Brain microvascular endothelial cell (primary cell): ENCODE measurements at regions not wholly inside any gene's neighbourhood (a gene's known extent, or its start where the extent isn't known, plus 50 kb on each side); places are given as distances from the start of the nearest gene placed in this dataset.

Experiments
- DNase-seq: peaks from one replicate; pipeline ENCODE4 v3.0.0-alpha.2; 2020
- H3K27ac ChIP-seq: fragments of 250-450 bp; sonication (Bioruptor Pico); 2 replicates; pipeline ENCODE4 v1.5.1; 2020; ENCODE audit warnings: mild to moderate bottlenecking, moderate library complexity
- H3K27me3 ChIP-seq: fragments of 250-450 bp; sonication (Bioruptor Pico); replicated peaks from 2 replicates; pipeline ENCODE4 v1.5.1; 2020; ENCODE audit warnings: mild to moderate bottlenecking
- H3K36me3 ChIP-seq: fragments of 250-450 bp; sonication (Bioruptor Pico); replicated peaks from 2 replicates; pipeline ENCODE4 v1.5.1; 2020; ENCODE audit warnings: mild to moderate bottlenecking
- H3K4me3 ChIP-seq: 2 replicates; pipeline ENCODE4 v1.5.1; 2011; ENCODE audit warnings: low read depth, mild to moderate bottlenecking, control low read depth, low read length, moderate library complexity
- CTCF ChIP-seq: IDR thresholded peaks from 2 replicates; pipeline ENCODE4 v1.5.1; 2011; ENCODE audit warnings: low read depth, mild to moderate bottlenecking, moderate library complexity, low read length, control low read depth, inconsistent platforms; ENCODE audit errors: missing control alignments
- in situ Hi-C: cut with HindIII; loops from 2 replicates; pipeline ENCODE4 v1.10.0; 2017; ENCODE audit warnings: low sequenced_read_pairs, low pct_ligation_motif_present

- TF ChIP-seq CTCF = no peak
- no peaks in the 10 kb centered on the region for H3K27me3 ChIP-seq
- H3K4me3 ChIP-seq = no peak overlapping the region
- no peak overlapping the region for H3K27ac ChIP-seq
- no peaks in the 10 kb centered on the region for H3K36me3 ChIP-seq
- in situ Hi-C loops = no loop called here
- DNase-seq = no peak
These were observed 441.7 kb downstream of the ARAP2 start for GRCh38 chr4:35802644-35803043.

GRCh38 chr4:35818520-35818919 is 425.8 kb downstream of the ARAP2 start:
- Histone ChIP-seq H3K27me3 (no peaks in the 10 kb centered on the region), H3K4me3 (no peak overlapping the region), H3K36me3 (no peaks in the 10 kb centered on the region), H3K27ac (no peak overlapping the region)
- no peak for DNase-seq
- in situ Hi-C loops = no loop called here
- no peak for TF ChIP-seq CTCF

GRCh38 chr4:35820003-35820402 is 424.3 kb downstream of the ARAP2 start:
- Histone ChIP-seq H3K27me3 (no peaks in the 10 kb centered on the region), H3K27ac (no peak overlapping the region), H3K36me3 (no peaks in the 10 kb centered on the region), H3K4me3 (no peak overlapping the region)
- DNase-seq = no peak
- in situ Hi-C loops = no loop called here
- no peak for TF ChIP-seq CTCF

GRCh38 chr4:35824231-35824630 is 420.1 kb downstream of the ARAP2 start:
- H3K36me3 ChIP-seq = no peaks in the 10 kb centered on the region
- no peak for DNase-seq
- in situ Hi-C loops = no loop called here
- H3K27ac ChIP-seq = no peak overlapping the region
- H3K4me3 ChIP-seq = no peak overlapping the region
- H3K27me3 ChIP-seq = no peaks in the 10 kb centered on the region
- no peak for TF ChIP-seq CTCF

- DNase-seq = no peak
- Histone ChIP-seq H3K4me3 (no peak overlapping the region), H3K36me3 (no peaks in the 10 kb centered on the region), H3K27me3 (no peaks in the 10 kb centered on the region), H3K27ac (no peak overlapping the region)
- TF ChIP-seq CTCF = no peak
- in situ Hi-C loops = no loop called here
These were observed 408.4 kb downstream of the ARAP2 start for GRCh38 chr4:35835893-35836292.

GRCh38 chr4:35836596-35836995 is 407.7 kb downstream of the ARAP2 start:
- TF ChIP-seq CTCF = no peak
- in situ Hi-C loops = no loop called here
- Histone ChIP-seq H3K36me3 (no peaks in the 10 kb centered on the region), H3K27me3 (no peaks in the 10 kb centered on the region), H3K27ac (no peak overlapping the region), H3K4me3 (no peak overlapping the region)
- DNase-seq = no peak
